GM21381 (cell line): ENCODE measurements at regions not wholly inside any gene's neighbourhood (a gene's known extent, or its start where the extent isn't known, plus 50 kb on each side); places are given as distances from the start of the nearest gene placed in this dataset.

ENCODE experiments used
- ATAC-seq: cut with Tn5 transposase; IDR thresholded peaks from one replicate; pipeline ENCODE4 v1.9.1; 2021; ENCODE audit warnings: mild to moderate bottlenecking, moderate library complexity; ENCODE audit not compliant: unreplicated experiment

DNA sequence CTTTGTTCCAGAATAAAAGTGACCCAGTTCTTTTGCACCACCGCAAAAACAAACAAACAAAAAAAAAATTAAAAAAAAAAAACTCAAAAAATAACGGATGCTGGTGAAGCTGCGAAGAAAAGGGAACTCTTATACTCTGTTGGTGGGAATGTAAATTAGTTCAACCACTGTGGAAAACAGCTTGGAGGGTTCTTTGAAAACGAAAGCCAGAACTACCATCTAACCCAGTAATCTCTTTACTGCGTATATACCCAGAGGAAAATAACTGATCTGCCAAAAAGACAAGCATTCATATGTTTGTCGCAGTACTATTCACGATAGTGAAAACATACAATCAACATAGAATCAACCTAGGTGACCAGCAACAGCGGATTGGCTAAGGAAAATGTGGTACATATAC is 298.9 kb upstream of the CBLB start:
- ATAC-seq: peak; percentile 52

DNA sequence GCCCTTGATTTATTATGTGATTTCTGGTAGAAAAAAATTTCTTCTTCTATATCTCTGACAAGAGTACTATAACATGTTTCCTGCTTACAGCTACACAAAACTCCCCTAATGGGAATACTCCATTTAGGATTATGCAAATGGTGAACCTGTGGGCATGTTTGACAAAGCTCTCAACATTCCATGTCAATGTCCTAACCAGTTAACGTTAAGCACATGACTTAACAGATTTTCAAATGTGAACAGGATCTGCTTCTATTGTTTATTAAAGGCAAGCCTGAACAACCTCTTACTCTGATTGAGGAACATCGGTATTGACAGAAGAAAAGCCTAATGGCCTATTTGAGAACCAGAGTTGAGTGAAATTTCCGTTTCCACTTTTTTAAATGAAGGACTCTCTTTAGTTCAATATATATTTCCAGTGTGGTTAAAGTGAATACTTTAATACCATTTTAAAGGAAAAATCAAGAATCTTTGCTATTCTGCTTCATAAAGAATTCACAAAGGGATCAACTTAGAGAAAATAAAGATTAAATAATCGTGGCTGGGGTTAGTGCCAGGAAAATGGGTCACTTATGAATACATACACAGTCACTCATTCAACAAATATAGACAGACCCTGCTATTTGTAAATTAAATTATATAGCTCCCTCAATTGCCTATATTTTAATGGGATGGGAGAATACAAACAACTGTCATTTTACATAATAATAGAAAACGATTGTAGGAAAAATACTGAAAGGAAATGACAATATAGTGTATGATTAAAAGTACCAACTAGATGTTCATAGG is 300.3 kb upstream of the CBLB start:
- ATAC-seq: no peak

DNA sequence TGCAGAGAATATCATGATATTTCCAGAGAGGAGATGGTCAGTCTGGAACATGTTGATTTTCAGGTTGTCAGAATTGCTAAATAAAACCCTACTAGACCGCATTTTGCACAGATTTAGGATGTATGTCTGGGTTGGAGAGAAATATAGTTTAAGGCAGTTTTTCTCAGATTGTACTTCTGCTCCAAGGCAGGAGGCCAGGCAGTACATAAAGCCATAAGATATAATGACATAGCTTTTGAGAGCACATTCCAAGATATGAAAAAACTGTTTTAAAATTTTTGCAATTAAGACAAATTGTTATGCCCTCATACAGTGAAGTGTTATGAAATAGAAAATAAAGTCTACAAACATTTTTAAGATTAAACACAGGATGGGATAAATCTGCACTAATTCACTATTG is 301.8 kb upstream of the CBLB start:
- no peak for ATAC-seq

DNA sequence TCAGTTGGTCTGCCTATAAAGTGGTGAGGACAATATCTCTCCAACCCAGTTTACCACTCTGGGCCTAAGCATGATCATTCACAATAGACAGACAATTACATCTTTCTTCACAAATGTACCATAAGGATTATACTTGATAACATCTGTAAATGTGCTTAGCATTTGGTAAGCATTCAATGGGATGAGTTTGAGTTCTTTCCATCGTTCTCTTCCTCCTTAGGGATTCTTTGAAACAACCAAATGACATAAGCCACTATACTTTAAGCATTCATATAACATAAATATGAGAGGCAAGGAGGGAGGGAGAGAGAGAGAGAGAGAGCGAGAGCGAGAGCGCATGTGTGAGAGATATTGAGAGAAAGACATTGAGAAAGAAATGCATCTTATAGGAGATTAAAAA is 303.3 kb upstream of the CBLB start:
- no peak for ATAC-seq

DNA sequence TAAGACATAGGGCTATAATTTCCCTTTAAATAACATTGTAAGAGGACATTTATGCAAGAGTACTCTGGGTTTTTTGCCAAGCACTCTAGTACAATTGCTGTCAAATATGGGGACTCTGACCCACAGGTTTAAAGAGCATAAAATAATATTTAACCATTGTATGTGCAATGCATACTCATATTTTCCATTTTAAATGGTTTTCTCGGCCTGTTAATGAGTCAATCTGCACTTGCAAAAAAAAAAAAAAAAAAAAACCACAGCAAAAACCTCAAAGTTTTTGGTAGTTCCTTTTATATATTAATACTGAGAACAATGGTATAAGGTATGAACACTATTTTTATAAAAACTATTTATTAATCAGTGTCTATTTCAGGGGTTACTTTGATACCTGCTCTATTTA is 304.0 kb upstream of the CBLB start:
- peak; percentile 43 for ATAC-seq

DNA sequence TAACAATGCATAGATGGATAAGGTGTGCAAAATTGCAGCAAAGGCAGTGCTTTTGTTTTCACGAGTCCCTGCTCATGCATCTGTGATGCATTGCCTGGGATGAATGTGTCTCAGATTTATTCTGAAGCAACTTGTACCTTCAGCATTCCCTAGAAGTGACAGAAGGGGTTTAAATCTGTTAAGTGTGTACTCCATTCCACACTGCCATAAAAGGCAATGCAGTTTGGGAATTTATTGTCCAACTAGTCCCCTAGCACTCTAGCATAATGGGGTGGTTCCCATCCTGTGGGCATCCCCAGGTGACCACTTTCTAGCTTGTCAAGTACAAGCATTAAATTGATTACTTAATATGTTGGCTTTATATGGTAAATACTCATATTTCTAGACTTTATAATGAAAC is 306.5 kb upstream of the CBLB start:
- ATAC-seq: no peak

DNA sequence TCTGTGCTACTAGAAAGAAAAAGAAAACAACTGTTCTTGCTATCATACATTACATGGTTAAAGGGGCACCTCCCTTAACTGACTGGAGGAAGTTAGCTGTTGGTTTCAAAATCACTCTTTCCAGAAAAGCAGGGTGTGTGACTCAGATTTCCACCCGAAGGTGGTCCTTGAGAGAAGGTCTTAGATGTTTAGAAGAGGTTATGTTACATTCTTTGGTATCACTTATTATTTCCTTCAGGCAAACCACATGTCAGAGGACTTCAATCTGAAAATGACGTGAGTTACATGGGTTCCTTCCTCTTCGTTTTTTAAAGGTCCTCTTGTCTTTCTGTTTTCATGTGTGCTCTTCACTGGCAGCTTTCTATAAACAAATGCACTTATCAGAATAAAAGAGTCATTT is 307.9 kb upstream of the CBLB start:
- ATAC-seq: peak; percentile 81

DNA sequence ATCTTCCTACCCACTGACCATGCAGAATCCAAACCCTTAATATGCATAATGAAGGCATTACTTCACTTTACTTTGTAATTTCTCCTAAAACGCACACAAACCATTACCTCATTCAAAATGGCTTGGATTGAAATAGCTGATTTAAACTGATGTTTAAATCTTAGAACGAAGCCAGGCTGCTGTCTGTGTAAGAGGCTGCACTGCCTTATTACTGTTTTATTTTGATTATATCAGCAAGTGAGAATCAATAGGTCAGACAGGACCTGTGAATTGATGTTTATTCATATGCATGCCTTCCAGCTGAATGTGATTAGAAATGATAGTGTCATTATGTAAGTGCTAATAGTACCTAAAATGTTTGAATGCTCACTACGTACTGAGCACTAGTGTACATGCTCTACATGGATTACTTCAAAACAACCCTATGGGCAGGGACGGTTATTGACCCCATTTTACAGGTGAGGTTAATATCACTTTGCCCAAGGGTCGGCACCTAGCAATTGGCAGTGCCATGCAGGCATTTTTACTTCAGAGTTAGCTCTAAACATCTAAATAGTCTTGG is 314.2 kb upstream of the CBLB start:
- ATAC-seq: no peak

DNA sequence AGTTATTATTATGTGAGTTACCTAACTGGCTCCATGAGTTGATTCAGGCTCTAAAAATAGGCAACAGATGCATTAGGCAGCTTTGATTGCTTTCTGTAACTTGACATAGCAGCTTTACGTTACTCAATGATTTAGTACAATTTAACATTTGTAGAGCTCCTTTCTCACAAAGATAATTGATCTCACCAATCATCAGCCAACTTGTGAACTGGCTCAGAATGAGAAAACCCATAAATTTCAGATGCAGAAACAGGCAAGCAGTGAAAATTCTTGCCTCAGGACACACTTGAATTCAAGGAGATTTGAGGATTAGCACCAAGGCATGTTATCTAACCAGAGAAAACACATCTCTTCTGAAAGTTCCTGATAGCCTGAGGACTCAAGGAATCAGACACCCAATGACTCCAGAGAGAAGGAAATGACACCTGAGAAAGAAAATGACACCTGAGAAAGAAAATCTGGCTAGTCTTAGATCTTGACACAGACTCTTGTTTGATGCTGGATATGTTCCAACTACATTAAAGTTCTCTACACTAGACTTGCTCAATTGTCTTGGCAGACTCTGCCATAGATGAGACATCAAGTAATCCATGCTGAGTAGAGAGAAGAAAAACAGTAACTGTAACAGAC is 315.1 kb upstream of the CBLB start:
- no peak for ATAC-seq

DNA sequence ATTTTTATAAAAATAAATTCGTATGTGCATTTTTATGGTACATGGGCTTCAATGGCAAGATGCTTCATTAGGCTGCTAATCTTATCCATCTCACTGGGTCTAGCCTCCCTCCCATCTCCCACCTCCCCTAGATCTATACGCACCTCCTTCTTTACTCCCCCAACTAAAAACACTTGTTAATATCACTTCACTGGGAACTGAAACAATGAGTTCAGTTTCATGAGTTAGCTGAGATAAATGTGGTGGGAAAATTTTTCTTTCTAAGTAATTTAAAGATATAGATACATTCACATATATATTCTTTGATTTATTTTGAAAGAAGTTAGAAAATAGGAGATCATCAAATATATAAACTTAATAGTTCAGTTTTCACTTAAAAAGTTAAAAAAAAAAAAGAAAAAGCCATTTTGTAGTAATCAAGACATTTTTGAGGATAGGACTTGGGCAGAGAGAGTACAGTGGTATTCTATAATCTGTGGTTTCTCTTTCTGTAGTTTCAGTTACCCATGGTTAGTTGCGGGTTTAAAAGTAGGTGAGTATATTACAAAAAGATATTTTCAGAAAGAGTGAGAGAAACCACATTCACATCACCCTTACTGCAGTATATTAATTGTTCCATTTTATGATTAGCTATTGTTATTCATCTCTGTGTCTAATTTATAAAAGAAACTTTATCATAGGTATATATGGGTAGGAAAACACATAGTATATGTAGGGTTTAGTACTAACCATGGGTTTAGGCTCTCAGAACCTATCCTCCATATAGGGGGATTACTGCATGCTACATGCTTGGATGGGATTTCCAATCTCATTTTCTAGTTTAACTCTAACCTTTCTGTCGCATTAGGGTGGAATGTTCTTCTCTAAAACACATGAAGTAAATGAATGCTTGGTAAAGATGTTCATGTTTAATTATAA is 316.0 kb upstream of the CBLB start:
- ATAC-seq: peak; percentile 91

DNA sequence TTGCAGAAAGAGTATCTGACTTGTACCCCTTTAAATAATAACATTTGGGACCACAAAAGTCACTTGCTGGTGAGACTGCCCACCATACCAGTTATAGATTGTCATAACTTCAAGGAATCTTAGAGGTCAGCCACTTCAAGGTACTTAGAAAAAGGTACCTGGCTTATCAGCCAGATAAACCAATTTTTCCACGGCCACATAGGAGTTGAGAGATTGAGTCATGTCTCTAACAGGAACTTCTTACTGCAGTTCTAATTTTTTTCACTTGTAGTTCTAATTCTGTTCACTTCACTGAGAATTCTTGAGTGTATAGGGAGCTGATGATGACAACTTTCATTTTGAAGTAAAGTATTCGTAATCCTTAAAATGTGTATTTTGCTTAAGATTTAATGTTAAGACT is 317.1 kb upstream of the CBLB start:
- ATAC-seq: no peak

DNA sequence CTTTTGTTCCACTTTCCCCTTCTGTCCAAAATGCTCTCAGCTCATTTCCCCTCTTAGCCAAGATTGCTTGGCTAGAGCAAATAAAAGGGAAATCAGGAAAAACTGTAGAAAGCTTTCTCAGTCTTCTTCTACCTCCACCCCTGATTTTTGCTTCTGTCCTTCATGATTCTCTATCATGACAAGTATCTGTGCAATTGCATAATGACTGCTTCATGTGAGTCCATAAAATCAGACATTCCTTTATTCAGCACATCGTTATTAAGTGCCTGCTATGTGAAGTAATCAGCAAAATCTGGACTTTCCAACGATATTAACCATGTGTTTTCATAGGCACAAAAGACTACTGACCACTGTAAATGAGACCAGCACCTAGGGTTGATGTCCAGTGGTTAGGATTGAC is 321.5 kb upstream of the CBLB start:
- ATAC-seq: no peak

DNA sequence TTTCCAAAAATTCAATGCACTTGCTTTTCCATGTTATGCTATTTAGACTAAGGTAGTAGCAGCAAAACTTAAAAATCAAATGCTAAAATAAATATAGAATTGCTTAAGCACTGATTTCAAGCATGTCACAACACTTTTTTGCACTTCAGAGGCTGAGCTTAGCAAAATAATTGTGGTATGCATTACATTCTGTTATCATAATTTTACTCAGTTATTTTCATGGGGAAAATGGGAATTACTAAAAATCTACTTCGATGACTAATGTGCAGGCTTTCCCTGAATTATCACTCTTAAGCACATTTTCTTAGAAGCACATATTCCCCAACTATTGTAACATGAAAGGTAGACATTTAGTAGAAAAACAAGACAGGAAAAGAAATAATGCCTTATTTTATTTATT is 322.4 kb upstream of the CBLB start:
- ATAC-seq: no peak

DNA sequence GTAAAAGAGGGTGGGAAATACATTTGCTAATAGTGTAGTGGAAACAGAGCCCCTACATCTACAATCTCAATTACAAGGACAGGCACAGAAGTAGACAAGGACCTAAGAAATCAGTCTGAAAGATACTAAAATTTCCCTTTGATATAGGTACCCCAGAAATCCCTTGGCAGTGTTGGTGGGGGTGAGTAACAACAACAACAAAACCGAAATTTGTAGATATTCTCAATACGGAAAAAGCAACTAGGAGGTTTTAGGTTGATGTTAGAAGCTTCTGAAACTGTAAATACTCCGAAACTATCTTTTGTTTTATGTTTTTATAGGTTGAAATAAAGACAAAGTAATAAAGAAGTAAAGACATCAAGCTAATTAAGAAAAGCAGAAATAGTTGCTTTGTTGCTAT is 323.1 kb upstream of the CBLB start:
- no peak for ATAC-seq

DNA sequence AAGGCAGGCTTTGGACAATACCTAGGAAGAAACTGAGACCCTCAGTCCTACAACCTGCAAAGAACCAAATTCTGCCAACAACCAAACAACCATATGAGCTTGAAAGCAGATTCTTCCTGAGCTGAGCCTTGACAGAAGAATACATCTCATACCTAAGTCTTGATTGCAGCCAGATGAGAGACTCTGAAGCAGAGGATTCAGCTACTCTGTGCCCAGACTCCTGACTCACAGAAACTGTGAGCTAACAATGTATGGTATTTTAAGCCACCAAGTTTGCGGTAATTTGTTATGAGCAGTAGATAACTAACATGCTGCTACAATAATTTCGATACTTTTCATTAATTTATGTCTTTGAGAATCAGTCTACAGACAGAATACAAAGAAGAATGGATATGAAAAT is 325.1 kb upstream of the CBLB start:
- ATAC-seq: no peak

DNA sequence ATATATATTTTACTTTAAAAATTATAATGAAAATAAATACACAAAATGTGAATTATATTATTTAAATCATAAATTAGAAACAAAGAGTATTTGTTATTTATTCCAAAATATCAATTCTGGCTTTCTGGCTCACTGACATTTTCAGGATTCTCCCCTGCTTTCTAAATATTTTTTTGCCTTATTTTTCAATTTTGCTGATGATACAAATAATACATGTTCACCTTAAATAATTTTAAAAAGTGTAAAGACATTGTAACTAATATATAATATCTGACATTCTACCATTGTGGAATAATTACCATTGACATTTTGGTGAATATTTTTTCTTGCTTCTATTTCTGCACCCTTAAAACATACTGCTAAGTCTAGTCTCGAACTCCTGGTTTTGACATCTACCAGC is 325.9 kb upstream of the CBLB start:
- ATAC-seq: no peak

DNA sequence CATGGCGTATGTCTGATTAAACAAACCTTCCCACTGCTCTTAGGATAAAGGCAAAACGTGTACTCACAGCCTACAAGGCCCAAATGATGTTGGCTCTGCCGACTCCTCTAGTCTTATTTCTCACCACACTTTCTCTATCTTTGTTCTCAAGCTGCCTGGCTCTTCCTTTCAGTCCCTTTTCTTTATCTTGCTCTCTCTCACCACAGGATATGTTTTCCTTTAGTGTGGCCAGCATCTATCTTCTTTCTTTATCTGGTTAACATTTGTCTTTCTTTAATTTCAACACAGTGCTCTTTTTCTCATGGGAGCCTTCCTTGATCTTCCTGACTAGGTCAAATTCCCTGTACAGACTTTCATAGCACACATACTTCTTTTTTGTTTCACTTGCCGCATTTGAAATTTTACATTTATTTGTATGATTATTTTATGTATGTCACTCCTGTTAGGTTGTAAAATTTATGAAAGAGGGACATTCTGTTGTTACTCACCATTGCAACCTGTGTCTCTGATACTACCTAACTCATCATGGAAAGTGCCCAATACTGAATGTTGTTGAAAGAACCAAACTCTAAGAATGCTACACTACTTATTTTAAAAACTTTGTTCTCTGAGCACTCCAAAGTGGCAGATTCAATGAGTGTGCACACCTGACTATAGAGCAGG is 328.9 kb upstream of the CBLB start:
- no peak for ATAC-seq

DNA sequence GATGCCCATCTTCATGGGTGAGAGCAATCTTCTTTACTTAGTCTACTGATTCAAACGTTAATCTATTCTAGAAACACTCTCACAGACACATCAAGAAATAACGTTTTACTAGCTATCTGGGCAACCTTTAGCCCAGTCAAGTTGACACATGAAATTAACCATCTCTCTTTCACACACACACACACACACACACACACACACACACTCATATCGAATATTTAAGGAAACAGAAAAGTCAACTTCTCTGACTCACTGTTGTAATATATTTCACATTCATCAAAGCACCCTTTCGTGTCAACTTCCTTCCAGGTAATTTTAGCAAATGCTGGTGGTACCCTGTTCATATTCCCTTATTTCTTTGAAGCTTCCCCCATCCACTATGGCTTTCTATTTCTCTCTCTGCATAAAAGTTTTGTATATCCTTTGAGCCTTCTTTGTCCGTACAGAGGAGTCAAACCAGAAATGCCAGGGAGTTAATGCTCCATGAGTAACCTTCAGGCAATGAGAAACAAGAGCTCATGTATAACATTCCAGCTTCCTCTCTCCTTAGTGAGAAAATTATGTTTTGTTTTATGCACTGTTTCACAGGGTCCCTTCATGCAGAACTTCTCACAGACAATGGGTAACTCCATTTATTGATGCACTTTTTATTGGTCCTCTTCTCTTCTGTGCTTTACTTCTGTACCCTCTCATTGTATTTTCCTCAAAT is 335.5 kb upstream of the CBLB start:
- ATAC-seq: no peak

DNA sequence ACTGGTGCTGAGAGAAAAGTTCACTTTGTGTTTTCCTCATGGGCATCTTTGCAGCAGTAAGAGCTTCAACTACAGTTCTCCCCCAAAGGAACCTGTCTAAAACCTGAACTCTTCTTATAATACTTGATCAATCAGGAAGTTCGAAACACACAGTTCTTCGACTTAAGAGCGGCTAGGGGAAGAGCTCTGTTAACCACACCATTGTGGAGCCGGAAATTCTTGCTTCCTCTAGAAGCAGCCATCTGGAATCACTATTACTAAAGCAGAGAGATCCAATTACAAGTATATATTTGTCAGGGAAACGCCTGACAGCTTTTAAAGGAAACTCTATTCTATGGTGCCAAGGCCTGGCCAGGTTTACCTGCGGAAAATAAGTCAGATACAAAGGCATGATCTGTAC is 337.3 kb upstream of the CBLB start:
- peak; percentile 82 for ATAC-seq

DNA sequence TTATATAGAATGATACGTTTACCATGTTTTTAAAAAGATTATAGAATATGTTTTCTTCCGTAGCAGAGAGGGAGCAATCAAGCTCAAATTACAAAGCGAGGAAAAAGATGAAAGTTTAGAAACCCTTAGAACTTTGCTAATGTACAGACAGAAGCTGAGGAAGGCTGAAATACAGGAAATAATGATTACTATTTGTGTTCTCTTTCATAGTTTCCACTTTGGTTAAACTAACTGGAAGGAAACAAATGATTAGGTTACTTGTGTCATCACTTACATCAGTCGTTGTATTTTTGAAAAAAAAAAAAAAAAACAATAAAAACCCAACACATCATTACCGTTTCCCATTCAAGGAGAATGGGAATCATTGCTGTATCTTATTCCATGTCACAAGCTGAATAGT is 337.8 kb upstream of the CBLB start:
- no peak for ATAC-seq
